CD14-positive monocyte (primary cell): ENCODE measurements at regions not wholly inside any gene's neighbourhood (a gene's known extent, or its start where the extent isn't known, plus 50 kb on each side); places are given as distances from the start of the nearest gene placed in this dataset.

Experiments
- DNase-seq, 3 donors: peaks; one replicate each; pipeline ENCODE4 v3.0.0-alpha.2; 2011 to 2022
- H2AFZ ChIP-seq: 2 replicates; pipeline ENCODE4 v1.6.0; 2012; ENCODE audit warnings: mild to moderate bottlenecking, low read depth, low read length, inconsistent platforms; ENCODE audit not compliant: insufficient read depth, poor library complexity, severe bottlenecking
- H3K27ac ChIP-seq, 2 donors: 1 replicate in 1 of 2; 2 replicates in 1 of 2; pipeline ENCODE4 v1.5.1; 2012 to 2013; ENCODE audit warnings: low read length in 2 of 2, control low read depth in 1 of 2, inconsistent platforms in 1 of 2, low read depth in 1 of 2, mild to moderate bottlenecking in 1 of 2
- H3K27me3 ChIP-seq, 2 donors: one replicate each; pipeline versions ENCODE4 v1.6.0 to v1.6.1; 2011 to 2013; ENCODE audit warnings: low read length in 2 of 2; ENCODE audit not compliant: control insufficient read depth in 2 of 2, insufficient read depth in 2 of 2
- H3K36me3 ChIP-seq, 2 donors: replicated peaks in 1 of 2; 1 replicate in 1 of 2; 2 replicates in 1 of 2; pipeline versions ENCODE4 v1.5.1 to v1.6.1; 2012 to 2013; ENCODE audit warnings: low read length in 2 of 2, control low read depth in 1 of 2, inconsistent platforms in 1 of 2, mild to moderate bottlenecking in 1 of 2; ENCODE audit not compliant: insufficient read depth in 2 of 2, control insufficient read depth in 1 of 2
- H3K4me1 ChIP-seq, 2 donors: 1 replicate in 1 of 2; 2 replicates in 1 of 2; pipeline versions ENCODE4 v1.5.1 to v1.6.1; 2012 to 2013; ENCODE audit warnings: low read length in 2 of 2, control low read depth in 1 of 2, inconsistent platforms in 1 of 2, mild to moderate bottlenecking in 1 of 2, moderate library complexity in 1 of 2; ENCODE audit not compliant: insufficient read depth in 2 of 2, control insufficient read depth in 1 of 2
- H3K4me2 ChIP-seq: replicated peaks from 2 replicates; pipeline ENCODE3; 2012; ENCODE audit warnings: low read length, moderate library complexity, mild to moderate bottlenecking; ENCODE audit not compliant: poor library complexity, severe bottlenecking; ENCODE audit errors: extremely low read depth
- H3K4me3 ChIP-seq, 3 experiments: fragments of 200-600 bp in 1 of 3; sonication (generic) in 1 of 3; replicated peaks in 1 of 3; 1 replicate in 2 of 3; 2 replicates in 1 of 3; pipeline ENCODE4 v1.5.1; 2011 to 2013; ENCODE audit warnings: low read length in 3 of 3, mild to moderate bottlenecking in 3 of 3, control low read depth in 2 of 3, low read depth in 2 of 3, inconsistent platforms in 1 of 3, moderate library complexity in 1 of 3
- H3K79me2 ChIP-seq: 2 replicates; pipeline ENCODE4 v1.6.0; 2012; ENCODE audit warnings: mild to moderate bottlenecking, control low read depth, inconsistent platforms, low read length, moderate library complexity; ENCODE audit not compliant: insufficient read depth
- H3K9ac ChIP-seq: 2 replicates; pipeline ENCODE4 v1.6.0; 2017; ENCODE audit warnings: low read length, mild to moderate bottlenecking; ENCODE audit not compliant: insufficient read depth, poor library complexity, severe bottlenecking
- H3K9me3 ChIP-seq, 2 donors: replicated peaks in 1 of 2; 1 replicate in 1 of 2; 2 replicates in 1 of 2; pipeline versions ENCODE4 v1.5.1 to v1.6.1; 2012 to 2013; ENCODE audit warnings: low read length in 2 of 2, control low read depth in 1 of 2; ENCODE audit not compliant: control insufficient read depth in 1 of 2, insufficient read depth in 1 of 2
- H4K20me1 ChIP-seq: 2 replicates; pipeline ENCODE4 v1.6.0; 2012; ENCODE audit warnings: mild to moderate bottlenecking, low read length, control low read depth, moderate library complexity; ENCODE audit not compliant: insufficient read depth
- H3K27ac Mint-ChIP-seq, 7 donors: one replicate each; pipeline ENCODE4 v1.8.0; 2020; ENCODE audit warnings: mild to moderate bottlenecking in 7 of 7, mixed read lengths in 7 of 7, moderate library complexity in 6 of 7, inconsistent platforms in 2 of 7
- H3K27me3 Mint-ChIP-seq, 3 donors: one replicate each; pipeline ENCODE4 v1.8.0; 2021 to 2022; ENCODE audit warnings: low read depth in 3 of 3, mild to moderate bottlenecking in 3 of 3, mixed read lengths in 3 of 3, moderate library complexity in 3 of 3, inconsistent platforms in 1 of 3
- H3K36me3 Mint-ChIP-seq, 2 donors: one replicate each; pipeline ENCODE4 v1.8.0; 2020; ENCODE audit warnings: mixed read lengths in 2 of 2, inconsistent platforms in 1 of 2, mild to moderate bottlenecking in 1 of 2
- H3K4me1 Mint-ChIP-seq: one replicate; pipeline ENCODE4 v1.8.0; 2020; ENCODE audit warnings: mild to moderate bottlenecking, mixed read lengths
- H3K4me3 Mint-ChIP-seq, 2 donors: one replicate each; pipeline ENCODE4 v1.8.0; 2020; ENCODE audit warnings: mild to moderate bottlenecking in 2 of 2, mixed read lengths in 2 of 2, moderate library complexity in 1 of 2
- H3K9me3 Mint-ChIP-seq, 7 donors: one replicate each; pipeline ENCODE4 v1.8.0; 2020 to 2022; ENCODE audit warnings: mixed read lengths in 7 of 7, mild to moderate bottlenecking in 6 of 7, moderate library complexity in 6 of 7, inconsistent platforms in 2 of 7
- WGBS: methylation state at CpG from one replicate; pipeline ENCODE4 v1.1.5; 2013; ENCODE audit warnings: missing lambda C conversion rate; ENCODE audit not compliant: insufficient coverage; 5-methylcytosine and 5-hydroxymethylcytosine counted together
- intact Hi-C, 2 donors: fragments of 100-400 bp; cut with micrococcal nuclease; formaldehyde crosslinking; loops; one replicate each; pipeline versions ENCODE4 v1.15.0 to v1.15.1; 2023
- TF ChIP-seq, protein P1 (sequence below): fragments of 200-600 bp; IDR thresholded peaks from one replicate; pipeline ENCODE4 v1.8.0; 2022; ENCODE audit warnings: antibody characterized with exemption, mild to moderate bottlenecking

DNA sequence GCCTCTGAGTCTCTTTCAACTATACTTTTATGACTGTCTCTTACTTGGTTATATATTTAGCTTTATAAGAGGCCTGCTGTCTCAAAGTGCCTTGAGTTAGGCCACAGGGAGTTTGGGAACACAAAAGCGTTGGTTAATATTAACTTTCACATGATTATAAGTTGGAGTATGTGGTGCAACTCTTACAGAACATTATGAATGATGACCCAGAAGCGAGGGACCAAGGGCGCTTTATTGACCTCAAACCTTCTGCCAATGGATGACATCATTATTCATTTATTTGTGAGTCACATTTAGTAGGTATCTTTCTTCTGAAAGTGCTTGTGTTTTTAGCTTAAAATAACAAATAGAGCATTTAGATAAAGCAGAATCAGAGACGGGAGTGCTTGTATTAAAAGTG is 298.0 kb upstream of the ZC3H12C start:
- Histone ChIP-seq H3K4me1 (no peaks in the 10 kb centered on the region), H3K4me3 (no peak overlapping the region), H3K9ac (no peak overlapping the region), H3K4me2 (no peak overlapping the region), H3K79me2 (no peaks in the 10 kb centered on the region), H4K20me1 (no peaks in the 10 kb centered on the region), H3K27me3 (peaks cover 0 to 2% of the 10 kb centered on the region in 2 donors), H3K36me3 (no peaks in the 10 kb centered on the region), H3K9me3 (no peaks in the 10 kb centered on the region), H3K27ac (no peak overlapping the region), H2AFZ (no peak overlapping the region)
- Mint-ChIP-seq H3K4me1 (no peaks in the 10 kb centered on the region), H3K4me3 (no peak overlapping the region), H3K27me3 (no peaks in the 10 kb centered on the region), H3K27ac (no peak overlapping the region), H3K9me3 (peaks cover 0 to 2% (median 0%) of the 10 kb centered on the region in 7 donors), H3K36me3 (no peaks in the 10 kb centered on the region)
- intact Hi-C loops = no loop called here
- TF ChIP-seq, protein P1, sequence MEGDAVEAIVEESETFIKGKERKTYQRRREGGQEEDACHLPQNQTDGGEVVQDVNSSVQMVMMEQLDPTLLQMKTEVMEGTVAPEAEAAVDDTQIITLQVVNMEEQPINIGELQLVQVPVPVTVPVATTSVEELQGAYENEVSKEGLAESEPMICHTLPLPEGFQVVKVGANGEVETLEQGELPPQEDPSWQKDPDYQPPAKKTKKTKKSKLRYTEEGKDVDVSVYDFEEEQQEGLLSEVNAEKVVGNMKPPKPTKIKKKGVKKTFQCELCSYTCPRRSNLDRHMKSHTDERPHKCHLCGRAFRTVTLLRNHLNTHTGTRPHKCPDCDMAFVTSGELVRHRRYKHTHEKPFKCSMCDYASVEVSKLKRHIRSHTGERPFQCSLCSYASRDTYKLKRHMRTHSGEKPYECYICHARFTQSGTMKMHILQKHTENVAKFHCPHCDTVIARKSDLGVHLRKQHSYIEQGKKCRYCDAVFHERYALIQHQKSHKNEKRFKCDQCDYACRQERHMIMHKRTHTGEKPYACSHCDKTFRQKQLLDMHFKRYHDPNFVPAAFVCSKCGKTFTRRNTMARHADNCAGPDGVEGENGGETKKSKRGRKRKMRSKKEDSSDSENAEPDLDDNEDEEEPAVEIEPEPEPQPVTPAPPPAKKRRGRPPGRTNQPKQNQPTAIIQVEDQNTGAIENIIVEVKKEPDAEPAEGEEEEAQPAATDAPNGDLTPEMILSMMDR = no peak
- 88% methylated on average over 1 of the region's 4 CpGs for WGBS
- no peak for DNase-seq

DNA sequence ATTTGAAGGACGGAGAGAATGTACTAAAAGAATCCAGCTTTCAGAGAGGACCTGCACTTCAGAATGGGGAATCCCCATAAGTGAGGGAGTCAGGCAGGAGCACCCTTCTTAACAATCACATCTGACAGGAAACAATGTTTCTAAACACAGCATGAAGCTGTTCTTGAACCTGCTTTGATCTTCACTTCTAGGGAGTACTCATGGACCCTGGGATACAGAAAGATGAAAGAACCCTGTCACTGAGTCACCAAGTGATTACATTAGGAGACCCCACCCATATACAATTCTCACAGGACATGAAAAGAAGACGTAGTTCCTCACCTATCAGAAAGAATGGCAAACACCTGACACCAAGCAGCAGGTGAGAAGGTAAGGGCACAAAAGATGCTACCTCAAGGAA is 296.9 kb upstream of the ZC3H12C start:
- H3K9me3 Mint-ChIP-seq = peaks cover 0 to 2% (median 0%) of the 10 kb centered on the region in 7 donors
- Histone ChIP-seq H3K27me3 (peaks cover 0 to 2% of the 10 kb centered on the region in 2 donors), H3K79me2 (no peaks in the 10 kb centered on the region), H4K20me1 (no peaks in the 10 kb centered on the region), H3K9me3 (no peaks in the 10 kb centered on the region), H3K9ac (no peak overlapping the region), H3K36me3 (no peaks in the 10 kb centered on the region), H3K4me1 (no peaks in the 10 kb centered on the region), H3K4me3 (no peak overlapping the region), H3K4me2 (no peak overlapping the region), H3K27ac (no peak overlapping the region), H2AFZ (no peak overlapping the region)
- no peak overlapping the region for H3K4me3 Mint-ChIP-seq
- H3K27ac Mint-ChIP-seq = no peak overlapping the region
- TF ChIP-seq, protein P1 = no peak
- H3K4me1 Mint-ChIP-seq = no peaks in the 10 kb centered on the region
- H3K27me3 Mint-ChIP-seq = no peaks in the 10 kb centered on the region
- no peaks in the 10 kb centered on the region for H3K36me3 Mint-ChIP-seq
- no peak for DNase-seq
- WGBS = 80% methylated on average over 1 of the region's 2 CpGs
- intact Hi-C loops = no loop called here
